ENCODE measurements at regions not wholly inside any gene's neighbourhood (a gene's known extent, or its start where the extent isn't known, plus 50 kb on each side); places are given as distances from the start of the nearest gene placed in this dataset.

DNA sequence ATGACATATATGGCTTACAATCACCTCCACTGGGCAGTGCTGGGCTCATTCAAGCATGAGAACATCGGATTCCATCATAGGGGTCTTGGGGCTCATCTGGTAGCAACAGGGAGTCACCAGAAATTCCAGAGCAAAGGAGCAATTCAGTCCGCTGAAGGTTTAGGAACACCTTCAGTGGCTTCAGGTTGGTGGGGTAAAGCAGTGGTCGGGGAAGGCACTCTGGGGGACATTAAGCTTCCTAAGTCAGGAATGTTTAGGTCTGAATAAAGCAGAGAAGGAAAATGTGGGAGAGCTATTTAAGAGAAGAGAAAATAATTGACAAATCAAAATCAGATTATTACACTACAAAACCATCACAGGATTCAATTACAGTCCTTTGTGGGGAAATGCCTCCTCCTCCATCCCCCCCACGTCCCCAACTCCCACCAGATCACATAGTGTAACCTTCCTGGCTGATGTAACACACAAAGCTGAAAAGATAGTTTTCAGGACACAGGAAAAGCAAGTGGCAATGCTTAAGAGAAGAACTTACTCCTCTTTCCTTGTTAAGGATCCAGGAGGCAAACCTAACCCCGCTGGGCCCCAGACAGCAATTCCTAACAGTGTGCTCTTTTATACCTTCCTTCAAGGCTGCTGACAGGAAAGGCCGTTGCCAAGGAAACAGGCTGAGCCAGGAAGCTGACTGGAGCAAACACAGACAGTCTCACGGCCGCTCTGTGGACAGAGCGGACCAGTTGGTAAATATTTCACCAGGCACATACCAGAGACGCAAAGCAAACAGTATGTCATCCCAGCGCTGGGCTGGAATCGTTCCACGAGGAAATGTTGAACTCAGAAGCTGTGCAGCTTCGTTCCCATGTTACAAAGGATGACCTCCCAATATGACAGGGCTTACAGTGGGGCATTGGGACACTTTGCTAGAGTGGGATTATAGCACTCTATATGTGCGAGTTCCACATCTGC is 57.5 kb upstream of the LMCD1 start:
- Histone ChIP-seq H3K36me3 (no peaks in the 10 kb centered on the region), H3K9me3 (no peaks in the 10 kb centered on the region), H3K27me3 (no peaks in the 10 kb centered on the region), H3K27ac (peak overlapping the region; percentile 64 to 89 (median 77)), H3K4me3 (no peak overlapping the region), H3K4me1 (peaks cover 17 to 35% (median 30%) of the 10 kb centered on the region in 3 donors)
- peak; percentile 84 for FAIRE-seq
- TF ChIP-seq, protein P1, sequence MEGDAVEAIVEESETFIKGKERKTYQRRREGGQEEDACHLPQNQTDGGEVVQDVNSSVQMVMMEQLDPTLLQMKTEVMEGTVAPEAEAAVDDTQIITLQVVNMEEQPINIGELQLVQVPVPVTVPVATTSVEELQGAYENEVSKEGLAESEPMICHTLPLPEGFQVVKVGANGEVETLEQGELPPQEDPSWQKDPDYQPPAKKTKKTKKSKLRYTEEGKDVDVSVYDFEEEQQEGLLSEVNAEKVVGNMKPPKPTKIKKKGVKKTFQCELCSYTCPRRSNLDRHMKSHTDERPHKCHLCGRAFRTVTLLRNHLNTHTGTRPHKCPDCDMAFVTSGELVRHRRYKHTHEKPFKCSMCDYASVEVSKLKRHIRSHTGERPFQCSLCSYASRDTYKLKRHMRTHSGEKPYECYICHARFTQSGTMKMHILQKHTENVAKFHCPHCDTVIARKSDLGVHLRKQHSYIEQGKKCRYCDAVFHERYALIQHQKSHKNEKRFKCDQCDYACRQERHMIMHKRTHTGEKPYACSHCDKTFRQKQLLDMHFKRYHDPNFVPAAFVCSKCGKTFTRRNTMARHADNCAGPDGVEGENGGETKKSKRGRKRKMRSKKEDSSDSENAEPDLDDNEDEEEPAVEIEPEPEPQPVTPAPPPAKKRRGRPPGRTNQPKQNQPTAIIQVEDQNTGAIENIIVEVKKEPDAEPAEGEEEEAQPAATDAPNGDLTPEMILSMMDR (IDR thresholded peaks at IDR 0.05), result no peak
- DNase-seq, result peak; percentile 87 to 97 (median 95)
- 13 to 17% methylated on average over 15 of the region's 15 CpGs for WGBS, 2 donors
- peak; percentile 97 to 99 (median 98) for ATAC-seq
- intact Hi-C loops (cut with DNase I), result loop anchor here in 1 of 3 donors (5.0 to 10.0 kb wide), 2 partner anchors 61 to 178 kb away; partner anchors contain the start of gene LMCD1

DNA sequence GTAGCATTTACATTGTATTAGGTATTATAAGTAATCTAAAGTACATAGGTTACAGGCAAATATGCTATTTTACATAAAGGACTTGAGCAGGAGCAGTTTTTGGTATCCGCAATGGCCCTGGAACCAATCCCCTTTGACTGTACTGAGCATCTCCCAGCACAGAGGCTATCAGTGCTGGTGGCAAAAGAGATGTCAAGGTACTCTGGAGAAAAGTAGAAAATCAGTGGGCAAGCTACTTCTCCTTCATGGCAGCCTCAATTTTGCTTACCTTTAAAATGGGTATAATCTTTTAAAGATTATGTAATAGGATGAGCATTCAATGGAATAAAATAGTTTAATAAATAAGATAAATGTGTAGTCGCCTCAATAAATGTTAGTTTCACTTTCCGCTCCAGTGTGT is 56.7 kb upstream of the LMCD1 start:
- no peak for ATAC-seq
- DNase-seq, result no peak
- WGBS, 2 donors, result 84 to 91% methylated on average over 3 of the region's 3 CpGs
- H3K27ac ChIP-seq, result peak overlapping the region; percentile 64 to 89 (median 77)
- FAIRE-seq, result no peak
- H3K9me3 ChIP-seq, result no peaks in the 10 kb centered on the region
- H3K36me3 ChIP-seq, result no peaks in the 10 kb centered on the region
- TF ChIP-seq, protein P1 (IDR thresholded peaks at IDR 0.05), result no peak
- H3K4me1 ChIP-seq, result peaks cover 17 to 35% (median 30%) of the 10 kb centered on the region in 3 donors
- H3K4me3 ChIP-seq, result no peak overlapping the region
- intact Hi-C loops (cut with DNase I), result loop anchor here in 1 of 3 donors (5.0 to 10.0 kb wide), 2 partner anchors 60 to 177 kb away; partner anchors contain the start of gene LMCD1
- no peaks in the 10 kb centered on the region for H3K27me3 ChIP-seq

DNA sequence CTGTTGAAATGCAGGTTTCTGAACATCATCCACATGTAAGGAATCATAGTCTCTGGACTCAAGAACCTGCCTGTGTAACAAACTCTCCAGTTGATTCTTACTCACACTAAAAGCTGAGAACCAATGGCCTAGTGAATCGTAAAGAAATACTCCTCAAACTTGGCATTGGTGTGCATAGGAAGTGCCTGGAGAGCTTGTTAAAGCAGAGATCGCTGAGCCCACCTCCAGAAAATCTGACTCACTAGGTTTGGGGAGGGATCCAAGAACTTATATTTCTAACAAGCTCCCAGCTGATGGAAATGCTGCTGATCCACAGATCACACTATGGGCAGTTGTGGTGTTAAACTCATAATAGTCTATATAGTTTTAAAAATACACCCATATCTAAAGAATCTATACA is 55.8 kb upstream of the LMCD1 start:
- H3K27ac ChIP-seq, result peak overlapping the region in 1 of 4 donors; percentile 89
- FAIRE-seq, result no peak
- ATAC-seq, result no peak
- 85 to 87% methylated on average over 2 of the region's 2 CpGs for WGBS, 2 donors
- TF ChIP-seq, protein P1 (IDR thresholded peaks at IDR 0.05), result no peak
- intact Hi-C loops (cut with DNase I), result loop anchor here in 1 of 3 donors (10.0 kb wide), 1 partner anchor 59 kb away; the partner anchor contains the start of gene LMCD1
- no peak for DNase-seq
- no peaks in the 10 kb centered on the region for H3K36me3 ChIP-seq
- peaks cover 17 to 35% (median 30%) of the 10 kb centered on the region in 3 donors for H3K4me1 ChIP-seq
- H3K4me3 ChIP-seq, result no peak overlapping the region
- H3K9me3 ChIP-seq, result no peaks in the 10 kb centered on the region
- no peaks in the 10 kb centered on the region for H3K27me3 ChIP-seq

DNA sequence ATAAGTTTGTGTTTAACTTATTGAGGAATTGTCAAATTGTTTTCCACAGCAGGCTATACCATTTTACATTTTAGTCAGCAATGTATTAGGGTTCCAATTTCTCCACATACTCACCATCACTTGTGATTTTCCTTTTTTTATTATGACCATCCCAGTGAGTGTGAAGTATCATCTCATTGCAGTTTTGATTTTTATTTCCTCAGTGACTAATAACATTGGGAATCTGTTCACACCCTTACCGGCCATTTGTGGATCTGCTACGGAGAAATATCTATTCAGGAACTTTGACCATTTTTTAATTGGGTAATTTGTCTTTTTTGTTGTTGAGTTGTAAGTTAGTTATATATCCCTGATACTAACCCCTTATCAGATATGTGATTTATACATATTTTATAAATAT is 54.8 kb upstream of the LMCD1 start:
- no peak for FAIRE-seq
- DNase-seq, result no peak
- Histone ChIP-seq H3K36me3 (no peaks in the 10 kb centered on the region), H3K4me1 (peaks cover 17 to 35% (median 30%) of the 10 kb centered on the region in 3 donors), H3K9me3 (no peaks in the 10 kb centered on the region), H3K27me3 (no peaks in the 10 kb centered on the region), H3K4me3 (no peak overlapping the region), H3K27ac (no peak overlapping the region)
- ATAC-seq, result no peak
- intact Hi-C loops (cut with DNase I), result loop anchor here in 1 of 3 donors (10.0 kb wide), 1 partner anchor 58 kb away; the partner anchor contains the start of gene LMCD1
- 78 to 84% methylated on average over 2 of the region's 2 CpGs for WGBS, 2 donors
- TF ChIP-seq, protein P1 (IDR thresholded peaks at IDR 0.05), result no peak

Measured in pancreas (tissue), 10 donors.